ENCODE measurements at regions not wholly inside any gene's neighbourhood (a gene's known extent, or its start where the extent isn't known, plus 50 kb on each side); places are given as distances from the start of the nearest gene placed in this dataset.

- ATAC-seq: no peak
- no peak for TF ChIP-seq CTCF (IDR thresholded peaks at IDR 0.05)
- Histone ChIP-seq H3K36me3 (ENCODE audit: low read depth) (no peaks in the 10 kb centered on the region), H3K4me3 (no peak overlapping the region), H3K9me3 (no peaks in the 10 kb centered on the region), H3K4me1 (ENCODE audit: low read depth) (no peaks in the 10 kb centered on the region)
- DNase-seq: no peak
- intact Hi-C loops (cut with DNase I, micrococcal nuclease): no loop called here
These were observed 103.5 kb upstream of the SRD5A3 start for GRCh38 chr4:55242506-55242905.

GRCh38 chr4:55247521-55247920 lies 98.5 kb upstream of the SRD5A3 start:
- no peaks in the 10 kb centered on the region for H3K9me3 ChIP-seq
- intact Hi-C loops (cut with DNase I, micrococcal nuclease): no loop called here
- no peak for ATAC-seq
- no peak for DNase-seq
- no peaks in the 10 kb centered on the region for H3K36me3 ChIP-seq (ENCODE audit: low read depth)
- H3K4me3 ChIP-seq: no peak overlapping the region
- no peak for TF ChIP-seq CTCF (IDR thresholded peaks at IDR 0.05)
- no peaks in the 10 kb centered on the region for H3K4me1 ChIP-seq (ENCODE audit: low read depth)

- H3K36me3 ChIP-seq (ENCODE audit: low read depth): no peaks in the 10 kb centered on the region
- TF ChIP-seq CTCF (IDR thresholded peaks at IDR 0.05): no peak
- intact Hi-C loops (cut with DNase I, micrococcal nuclease): no loop called here
- no peak for DNase-seq
- no peaks in the 10 kb centered on the region for H3K4me1 ChIP-seq (ENCODE audit: low read depth)
- no peak for ATAC-seq
- no peaks in the 10 kb centered on the region for H3K9me3 ChIP-seq
- H3K4me3 ChIP-seq: no peak overlapping the region
These were observed 97.3 kb upstream of the SRD5A3 start for GRCh38 chr4:55248756-55249155.

- no peak for ATAC-seq
- TF ChIP-seq CTCF (IDR thresholded peaks at IDR 0.05): no peak
- H3K4me1 ChIP-seq (ENCODE audit: low read depth): no peaks in the 10 kb centered on the region
- H3K4me3 ChIP-seq: no peak overlapping the region
- H3K36me3 ChIP-seq (ENCODE audit: low read depth): no peaks in the 10 kb centered on the region
- DNase-seq: no peak
- intact Hi-C loops (cut with DNase I, micrococcal nuclease): no loop called here
- H3K9me3 ChIP-seq: no peaks in the 10 kb centered on the region
These were observed 96.6 kb upstream of the SRD5A3 start for GRCh38 chr4:55249476-55249875.

- Histone ChIP-seq H3K36me3 (ENCODE audit: low read depth) (no peaks in the 10 kb centered on the region), H3K9me3 (no peaks in the 10 kb centered on the region), H3K4me1 (ENCODE audit: low read depth) (no peaks in the 10 kb centered on the region), H3K4me3 (no peak overlapping the region)
- DNase-seq (no peak), ATAC-seq (no peak)
- intact Hi-C loops (cut with DNase I, micrococcal nuclease): no loop called here
- TF ChIP-seq CTCF (IDR thresholded peaks at IDR 0.05): no peak
These were observed 94.7 kb upstream of the SRD5A3 start for GRCh38 chr4:55251342-55251741.

- ATAC-seq: no peak
- Histone ChIP-seq H3K4me1 (ENCODE audit: low read depth) (no peaks in the 10 kb centered on the region), H3K36me3 (ENCODE audit: low read depth) (no peaks in the 10 kb centered on the region), H3K4me3 (no peak overlapping the region), H3K9me3 (no peaks in the 10 kb centered on the region)
- intact Hi-C loops (cut with DNase I, micrococcal nuclease): no loop called here
- no peak for DNase-seq
- no peak for TF ChIP-seq CTCF (IDR thresholded peaks at IDR 0.05)
These were observed 94.1 kb upstream of the SRD5A3 start for GRCh38 chr4:55251896-55252295.
